NCI-H187 (cell line): ENCODE measurements at regions not wholly inside any gene's neighbourhood (a gene's known extent, or its start where the extent isn't known, plus 50 kb on each side); places are given as distances from the start of the nearest gene placed in this dataset.
"Not testable (repeated sequence)": the region's sequence is repeated elsewhere in the genome, so short reads cannot be mapped to it uniquely, and the experiment has no call there.

Experiments
- DNase-seq, 2 experiments: peaks; one replicate each; lab custom pipeline; 2025; lab: John Stamatoyannopoulos, UW

GRCh38 chr7:112678626-112679025, 111.6 kb downstream of the TMEM168 start:
- DNase-seq = no peak

GRCh38 chr7:112689466-112690177, 100.6 kb downstream of the TMEM168 start:
- not testable (repeated sequence) for DNase-seq

- DNase-seq = no peak
Measured at GRCh38 chr7:112692333-112692732, 97.9 kb downstream of the TMEM168 start.

GRCh38 chr7:112697211-112697610, 93.0 kb downstream of the TMEM168 start:
- not testable (repeated sequence) for DNase-seq

GRCh38 chr7:112699725-112700513, 90.3 kb downstream of the TMEM168 start:
- no peak for DNase-seq

GRCh38 chr7:112701456-112701855, 88.7 kb downstream of the TMEM168 start:
- no peak for DNase-seq

GRCh38 chr7:112707655-112708054, 82.5 kb downstream of the TMEM168 start:
- DNase-seq = no peak

- no peak for DNase-seq
Measured at GRCh38 chr7:112708236-112708635, 82.0 kb downstream of the TMEM168 start.
